Superior temporal gyrus (tissue), 1 donor: ENCODE measurements at regions not wholly inside any gene's neighbourhood (a gene's known extent, or its start where the extent isn't known, plus 50 kb on each side); places are given as distances from the start of the nearest gene placed in this dataset.
A peak's percentile ranks its signal among the peaks of the same experiment; 100 is the strongest.

Source experiments
- DNase-seq: peaks from one replicate; pipeline ENCODE4 v3.0.0-alpha.2; 2016; ENCODE audit errors: extremely low spot score

- DNase-seq: no peak
Measured at GRCh38 chr2:211067029-211067428, 510.6 kb downstream of the CPS1 start.

GRCh38 chr2:211068108-211068780 lies 511.8 kb downstream of the CPS1 start:
- DNase-seq: no peak

GRCh38 chr2:211070547-211070946 lies 514.1 kb downstream of the CPS1 start:
- no peak for DNase-seq

GRCh38 chr2:211077216-211077767 lies 520.9 kb downstream of the CPS1 start:
- no peak for DNase-seq

GRCh38 chr2:211084352-211084751 lies 528.0 kb downstream of the CPS1 start:
- DNase-seq: no peak

GRCh38 chr2:211085056-211085680 lies 528.8 kb downstream of the CPS1 start:
- peak; percentile 70 for DNase-seq

- no peak for DNase-seq
Measured at GRCh38 chr2:211086049-211086448, 529.6 kb downstream of the CPS1 start.

GRCh38 chr2:211089127-211089526 lies 532.7 kb downstream of the CPS1 start:
- DNase-seq: no peak

- DNase-seq: no peak
Measured at GRCh38 chr2:211093743-211094303, 537.4 kb downstream of the CPS1 start.

- no peak for DNase-seq
Measured at GRCh38 chr2:211103989-211104388, 547.6 kb downstream of the CPS1 start.

GRCh38 chr2:211113334-211114175 lies 557.2 kb downstream of the CPS1 start:
- no peak for DNase-seq

- no peak for DNase-seq
Measured at GRCh38 chr2:211114826-211115455, 558.5 kb downstream of the CPS1 start.

GRCh38 chr2:211117026-211117425 lies 560.6 kb downstream of the CPS1 start:
- DNase-seq: no peak

GRCh38 chr2:211126256-211126655 lies 569.9 kb downstream of the CPS1 start:
- no peak for DNase-seq

GRCh38 chr2:211127501-211127900 lies 571.1 kb downstream of the CPS1 start:
- no peak for DNase-seq

- DNase-seq: no peak
Measured at GRCh38 chr2:211128287-211128686, 571.9 kb downstream of the CPS1 start.

GRCh38 chr2:211129798-211130197 lies 573.4 kb downstream of the CPS1 start:
- no peak for DNase-seq

GRCh38 chr2:211132046-211132445 lies 575.6 kb downstream of the CPS1 start:
- no peak for DNase-seq

- no peak for DNase-seq
Measured at GRCh38 chr2:211132573-211132972, 576.2 kb downstream of the CPS1 start.

- DNase-seq: no peak
Measured at GRCh38 chr2:211133766-211134165, 577.4 kb downstream of the CPS1 start.

GRCh38 chr2:211138551-211138950 lies 582.2 kb downstream of the CPS1 start:
- DNase-seq: no peak

- no peak for DNase-seq
Measured at GRCh38 chr2:211141646-211142045, 585.2 kb downstream of the CPS1 start.
